SK-N-SH (cell line): ENCODE measurements at regions not wholly inside any gene's neighbourhood (a gene's known extent, or its start where the extent isn't known, plus 50 kb on each side); places are given as distances from the start of the nearest gene placed in this dataset.

Experiments
- CTCF ChIA-PET: fragments of 300-600, 350-600 bp; formaldehyde crosslinking; extraction: SDS; loops from one replicate; lab custom pipeline; 2021; lab: Yijun Ruan, JAX
- POLR2A ChIA-PET: fragments of 350-600 bp; sonication (Branson Sonifier 250); formaldehyde crosslinking; extraction: SDS; loops from one replicate; lab custom pipeline; 2020; ENCODE audit warnings: antibody characterized with exemption, inconsistent platforms; lab: Yijun Ruan, JAX
- DNase-seq: peaks from one replicate; pipeline ENCODE4 v3.0.0; 2012
- H2AFZ ChIP-seq: fragments of 200-600 bp; sonication (generic); 2 replicates; pipeline ENCODE4 v1.8.1; 2016; ENCODE audit warnings: antibody characterized with exemption, mild to moderate bottlenecking, low read depth
- H3F3A ChIP-seq: fragments of 200-600 bp; sonication (generic); replicated peaks from 2 replicates; pipeline ENCODE3; 2016; ENCODE audit warnings: antibody characterized with exemption, mild to moderate bottlenecking; ENCODE audit not compliant: insufficient read depth
- H3K27ac ChIP-seq, 2 experiments: fragments of 200-500 bp in 1 of 2; fragments of 200-600 bp in 1 of 2; sonication (Bioruptor generic) in 1 of 2; sonication (generic), shearing (Covaris generic) in 1 of 2; 2 replicates each; pipeline versions ENCODE4 v1.5.1 to v1.6.1; 2014 to 2016; ENCODE audit warnings: low read depth in 2 of 2, inconsistent platforms in 1 of 2, low read length in 1 of 2, mild to moderate bottlenecking in 1 of 2, mixed read lengths in 1 of 2
- H3K27me3 ChIP-seq: fragments of 200-600 bp; sonication (generic), shearing (Covaris generic); 2 replicates; pipeline ENCODE4 v1.6.1; 2016; ENCODE audit warnings: mixed run types; ENCODE audit not compliant: insufficient read depth
- H3K36me3 ChIP-seq, 2 experiments: fragments of 200-500 bp in 1 of 2; fragments of 200-600 bp in 1 of 2; sonication (Bioruptor generic) in 1 of 2; sonication (generic) in 1 of 2; replicated peaks in 1 of 2; 2 replicates each; pipeline versions ENCODE3 to v1.5.1; 2014 to 2016; ENCODE audit warnings: low read length in 1 of 2, mild to moderate bottlenecking in 1 of 2; ENCODE audit not compliant: insufficient read depth in 2 of 2, control insufficient read depth in 1 of 2
- H3K4me1 ChIP-seq, 2 experiments: fragments of 200-500 bp in 1 of 2; fragments of 200-600 bp in 1 of 2; sonication (Bioruptor generic) in 1 of 2; sonication (generic), shearing (Covaris generic) in 1 of 2; 2 replicates each; pipeline versions ENCODE4 v1.5.1 to v1.6.1; 2014 to 2016; ENCODE audit warnings: low read depth in 1 of 2, low read length in 1 of 2, mixed run types in 1 of 2; ENCODE audit not compliant: insufficient read depth in 2 of 2, control insufficient read depth in 1 of 2
- H3K4me2 ChIP-seq: fragments of 200-600 bp; sonication (generic), shearing (Covaris generic); 2 replicates; pipeline ENCODE4 v1.6.1; 2017; ENCODE audit warnings: mixed run types
- H3K4me3 ChIP-seq, 2 experiments: fragments of 200-500 bp in 1 of 2; fragments of 200-600 bp in 1 of 2; sonication (Bioruptor generic) in 1 of 2; sonication (generic), shearing (Covaris generic) in 1 of 2; 2 replicates each; pipeline versions ENCODE4 v1.5.1 to v1.8.1; 2014 to 2016; ENCODE audit warnings: low read depth in 2 of 2, inconsistent platforms in 1 of 2, low read length in 1 of 2, mild to moderate bottlenecking in 1 of 2, mixed read lengths in 1 of 2, moderate library complexity in 1 of 2
- H3K79me2 ChIP-seq: fragments of 200-600 bp; sonication (generic); 2 replicates; pipeline ENCODE4 v1.8.1; 2017; ENCODE audit warnings: mild to moderate bottlenecking; ENCODE audit not compliant: insufficient read depth
- H3K9ac ChIP-seq: fragments of 200-600 bp; sonication (generic); 2 replicates; pipeline ENCODE4 v1.6.1; 2017; ENCODE audit warnings: mixed run types
- H3K9me2 ChIP-seq: fragments of 200-600 bp; sonication (generic); 2 replicates; pipeline ENCODE4 v1.6.1; 2017; ENCODE audit warnings: mixed run types
- H3K9me3 ChIP-seq: fragments of 200-600 bp; sonication (generic); 2 replicates; pipeline ENCODE4 v1.6.1; 2017; ENCODE audit warnings: mixed run types, mild to moderate bottlenecking, moderate library complexity
- H4K20me1 ChIP-seq: fragments of 200-600 bp; sonication (generic); 2 replicates; pipeline ENCODE4 v1.6.1; 2017; ENCODE audit warnings: mild to moderate bottlenecking, mixed run types; ENCODE audit not compliant: insufficient read depth
- EP300 ChIP-seq, 2 experiments: IDR thresholded peaks; 2 replicates each; pipeline versions ENCODE4 v1.4.0 to v1.6.1; 2012; ENCODE audit warnings: borderline replicate concordance in 1 of 2, low read depth in 1 of 2, low read length in 1 of 2
- GABPA ChIP-seq: IDR thresholded peaks from 2 replicates; pipeline ENCODE4 v1.4.0; 2012; ENCODE audit warnings: low read depth, mild to moderate bottlenecking
- MEF2A ChIP-seq: IDR thresholded peaks from 2 replicates; pipeline ENCODE4 v1.4.0; 2012; ENCODE audit warnings: low read depth, borderline replicate concordance
- REST ChIP-seq: IDR thresholded peaks from 2 replicates; pipeline ENCODE4 v1.6.1; 2012; ENCODE audit warnings: mild to moderate bottlenecking, low read depth, low read length, moderate library complexity
- TAF1 ChIP-seq: IDR thresholded peaks from 2 replicates; pipeline ENCODE4 v1.6.1; 2012; ENCODE audit warnings: low read depth, mild to moderate bottlenecking, low read length, moderate library complexity, borderline replicate concordance
- TCF12 ChIP-seq: IDR thresholded peaks from 2 replicates; pipeline ENCODE4 v1.4.0; 2012
- USF2 ChIP-seq: fragments of 150-350 bp; IDR thresholded peaks from 2 replicates; pipeline ENCODE4 v1.6.1; 2017; ENCODE audit warnings: antibody characterized with exemption, low read length, low read depth, borderline replicate concordance
- WGBS: methylation state at CpG from one replicate; pipeline ENCODE4 v1.1.6; 2017; ENCODE audit warnings: low lambda C conversion rate; 5-methylcytosine and 5-hydroxymethylcytosine counted together

GRCh38 chr9:135256581-135257354 lies 169.3 kb downstream of the OLFM1 start:
- no peaks in the 10 kb centered on the region for H3F3A ChIP-seq
- H3K4me1 ChIP-seq = peaks cover 0 to 5% of the 10 kb centered on the region in 2 experiments; a peak in 1 of 4 replicates
- H3K79me2 ChIP-seq = no peaks in the 10 kb centered on the region
- H3K9ac ChIP-seq = no peak overlapping the region
- H3K4me2 ChIP-seq = no peak overlapping the region
- no peak overlapping the region for H3K4me3 ChIP-seq
- H3K9me2 ChIP-seq = no peaks in the 10 kb centered on the region
- H4K20me1 ChIP-seq = no peaks in the 10 kb centered on the region
- H3K9me3 ChIP-seq = no peaks in the 10 kb centered on the region
- H3K27me3 ChIP-seq = no peaks in the 10 kb centered on the region
- DNase-seq = no peak
- H2AFZ ChIP-seq = no peak overlapping the region
- 74% methylated on average over 19 of the region's 26 CpGs for WGBS
- no peak for TF ChIP-seq EP300 (IDR thresholded peaks at IDR 0.05; ENCODE audit: borderline replicate concordance in 1 of 2, low read depth in 1 of 2, low read length in 1 of 2)
- no peak for TF ChIP-seq TCF12
- TF ChIP-seq, all 33 proteins: peak for 0
- CTCF ChIA-PET = interaction anchor here (0.9 to 1.1 kb wide), 2 partner anchors 85 to 170 kb away, joined by 3 read pairs; no protein-coding TSS in a partner anchor
- POLR2A ChIA-PET = no interaction called here
- no peak overlapping the region for H3K27ac ChIP-seq
- no peaks in the 10 kb centered on the region for H3K36me3 ChIP-seq

- POLR2A ChIA-PET = no interaction called here
- no peak overlapping the region for H2AFZ ChIP-seq
- no peak for DNase-seq
- no peaks in the 10 kb centered on the region for H3K36me3 ChIP-seq
- WGBS = 82% methylated on average over 22 of the region's 23 CpGs
- TF ChIP-seq EP300 (IDR thresholded peaks at IDR 0.05; ENCODE audit: borderline replicate concordance in 1 of 2, low read depth in 1 of 2, low read length in 1 of 2) = no peak
- TF ChIP-seq USF2 = no peak
- no peak for TF ChIP-seq GABPA
- no peak for TF ChIP-seq TAF1
- TF ChIP-seq MEF2A = no peak
- no peak for TF ChIP-seq REST
- peaks cover 0 to 5% of the 10 kb centered on the region in 2 experiments; a peak in 1 of 4 replicates for H3K4me1 ChIP-seq
- H3K79me2 ChIP-seq = no peaks in the 10 kb centered on the region
- no peaks in the 10 kb centered on the region for H4K20me1 ChIP-seq
- no peak overlapping the region for H3K27ac ChIP-seq
- H3K9ac ChIP-seq = no peak overlapping the region
- no peaks in the 10 kb centered on the region for H3K9me3 ChIP-seq
- H3F3A ChIP-seq = no peaks in the 10 kb centered on the region
- H3K9me2 ChIP-seq = no peaks in the 10 kb centered on the region
- no peak overlapping the region for H3K4me2 ChIP-seq
- H3K27me3 ChIP-seq = no peaks in the 10 kb centered on the region
- CTCF ChIA-PET = interaction anchor here (0.8 kb wide), 1 partner anchor 23 kb away, joined by 3 read pairs; no protein-coding TSS in a partner anchor
- no peak overlapping the region for H3K4me3 ChIP-seq
These were observed 171.0 kb downstream of the OLFM1 start for GRCh38 chr9:135258461-135258860.
